IMR-90 (cell line): ENCODE measurements at regions not wholly inside any gene's neighbourhood (a gene's known extent, or its start where the extent isn't known, plus 50 kb on each side); places are given as distances from the start of the nearest gene placed in this dataset.

ENCODE experiments used
- ATAC-seq: fragments of 200-7000 bp; cut with Tn5 transposase; 2 replicates; pipeline ENCODE4 v1.9.1; 2020; ENCODE audit warnings: low read depth, mild to moderate bottlenecking, moderate library complexity
- BruUV-seq: library from RNA; stranded (reverse); fragments of 400-500 nt; replicated peaks from 2 replicates; lab custom pipeline; 2021; lab: Mats Ljungman, UMichigan
- CTCF ChIA-PET: fragments of 300-600 bp; formaldehyde crosslinking; extraction: SDS; loops from one replicate; lab custom pipeline; 2021; ENCODE audit warnings: antibody characterized with exemption; lab: Yijun Ruan, JAX
- POLR2A ChIA-PET: fragments of 300-600 bp; sonication (Branson Sonifier 250); formaldehyde crosslinking; loops from one replicate; lab custom pipeline; 2022; ENCODE audit warnings: antibody characterized with exemption; ENCODE audit not compliant: unreplicated experiment; lab: Charles Lee
- DNase-seq: peaks from one replicate; pipeline ENCODE4 v3.0.0; 2013
- H2AFZ ChIP-seq: replicated peaks from 2 replicates; pipeline ENCODE3; 2013; ENCODE audit warnings: low read length, mild to moderate bottlenecking; ENCODE audit not compliant: poor library complexity
- H2AK5ac ChIP-seq: 2 replicates; pipeline ENCODE4 v1.6.1; 2013; ENCODE audit warnings: low read depth, low read length, inconsistent platforms
- H2AK9ac ChIP-seq: replicated peaks from 2 replicates; pipeline ENCODE3; 2013; ENCODE audit warnings: mild to moderate bottlenecking, low read depth, low read length, moderate library complexity; ENCODE audit not compliant: poor library complexity
- H2BK120ac ChIP-seq: 2 replicates; pipeline ENCODE4 v1.6.1; 2013; ENCODE audit warnings: low read depth, low read length, inconsistent platforms
- H2BK15ac ChIP-seq: 3 replicates; pipeline ENCODE4 v1.6.1; 2013; ENCODE audit warnings: low read depth, low read length, inconsistent platforms
- H2BK20ac ChIP-seq: 2 replicates; pipeline ENCODE4 v1.6.1; 2013; ENCODE audit warnings: low read depth, mild to moderate bottlenecking, inconsistent platforms, low read length, moderate library complexity
- H2BK5ac ChIP-seq: 2 replicates; pipeline ENCODE4 v1.6.1; 2013; ENCODE audit warnings: mild to moderate bottlenecking, low read depth, low read length, inconsistent platforms; ENCODE audit not compliant: poor library complexity, severe bottlenecking
- H3K14ac ChIP-seq: replicated peaks from 2 replicates; pipeline ENCODE4 v1.6.1; 2013; ENCODE audit warnings: low read depth, low read length, inconsistent platforms
- H3K18ac ChIP-seq: 2 replicates; pipeline ENCODE4 v1.6.1; 2013; ENCODE audit warnings: low read depth, low read length, control low read depth
- H3K23ac ChIP-seq: 2 replicates; pipeline ENCODE4 v1.6.1; 2013; ENCODE audit warnings: low read depth, low read length, inconsistent platforms
- H3K27ac ChIP-seq: 2 replicates; pipeline ENCODE4 v1.5.1; 2013; ENCODE audit warnings: mild to moderate bottlenecking, control low read depth, low read length; ENCODE audit not compliant: insufficient read depth
- H3K27me3 ChIP-seq: 2 replicates; pipeline ENCODE4 v1.6.1; 2013; ENCODE audit warnings: low read length; ENCODE audit not compliant: control insufficient read depth, insufficient read depth
- H3K36me3 ChIP-seq: 2 replicates; pipeline ENCODE4 v1.6.1; 2013; ENCODE audit warnings: low read length, mixed read lengths; ENCODE audit not compliant: control insufficient read depth, insufficient read depth
- H3K4ac ChIP-seq: 2 replicates; pipeline ENCODE4 v1.6.1; 2013; ENCODE audit warnings: low read depth, low read length, inconsistent platforms
- H3K4me1 ChIP-seq: 2 replicates; pipeline ENCODE4 v1.6.1; 2013; ENCODE audit warnings: low read length, mixed read lengths; ENCODE audit not compliant: control insufficient read depth, insufficient read depth
- H3K4me2 ChIP-seq: 2 replicates; pipeline ENCODE4 v1.6.1; 2013; ENCODE audit warnings: low read depth, mild to moderate bottlenecking, control low read depth, low read length, moderate library complexity
- H3K4me3 ChIP-seq: 2 replicates; pipeline ENCODE4 v1.5.1; 2013; ENCODE audit warnings: low read depth, mild to moderate bottlenecking, control low read depth, low read length, moderate library complexity; ENCODE audit not compliant: insufficient read depth
- H3K56ac ChIP-seq: 2 replicates; pipeline ENCODE4 v1.6.1; 2013; ENCODE audit warnings: low read length, inconsistent platforms; ENCODE audit not compliant: insufficient read depth; ENCODE audit errors: extremely low read depth
- H3K79me1 ChIP-seq, 2 experiments: 2 replicates each; pipeline ENCODE4 v1.6.1; 2013; ENCODE audit warnings: low read length in 2 of 2, inconsistent platforms in 1 of 2, low read depth in 1 of 2
- H3K9ac ChIP-seq: 2 replicates; pipeline ENCODE4 v1.6.1; 2013; ENCODE audit warnings: low read depth, low read length, control low read depth
- H3K9me1 ChIP-seq: 2 replicates; pipeline ENCODE4 v1.6.1; 2013; ENCODE audit warnings: low read length, inconsistent platforms; ENCODE audit not compliant: insufficient read depth
- H3K9me3 ChIP-seq: 2 replicates; pipeline ENCODE4 v1.6.1; 2013; ENCODE audit warnings: low read length; ENCODE audit not compliant: control insufficient read depth, insufficient read depth
- H4K20me1 ChIP-seq: 2 replicates; pipeline ENCODE4 v1.6.1; 2013; ENCODE audit warnings: low read length, inconsistent platforms; ENCODE audit not compliant: insufficient read depth
- H4K5ac ChIP-seq: 2 replicates; pipeline ENCODE4 v1.6.1; 2013; ENCODE audit warnings: mild to moderate bottlenecking, low read depth, low read length, control low read depth
- H4K8ac ChIP-seq, 2 experiments: 2 replicates each; pipeline ENCODE4 v1.6.1; 2013; ENCODE audit warnings: low read depth in 2 of 2, low read length in 2 of 2, control low read depth in 1 of 2, inconsistent platforms in 1 of 2
- H4K91ac ChIP-seq: 2 replicates; pipeline ENCODE4 v1.6.1; 2013; ENCODE audit warnings: low read depth, low read length, inconsistent platforms; ENCODE audit not compliant: insufficient read depth
- BHLHE40 ChIP-seq: fragments of 150-350 bp; IDR thresholded peaks from 2 replicates; pipeline ENCODE4 v1.6.1; 2016; ENCODE audit warnings: mild to moderate bottlenecking, low read depth, low read length
- CEBPB ChIP-seq: IDR thresholded peaks from 2 replicates; pipeline ENCODE4 v1.6.1; 2012; ENCODE audit warnings: low read depth, low read length, improper control_type of control experiment
- CHD1 ChIP-seq: IDR thresholded peaks from 2 replicates; pipeline ENCODE4 v1.6.1; 2012; ENCODE audit warnings: low read depth, low read length, improper control_type of control experiment
- CTCF ChIP-seq: conservative IDR thresholded peaks from 2 replicates; pipeline ENCODE4 v1.5.1; 2012; ENCODE audit warnings: mild to moderate bottlenecking, low read depth, low read length, improper control_type of control experiment
- ELK1 ChIP-seq: fragments of 150-350 bp; IDR thresholded peaks from 2 replicates; pipeline ENCODE4 v1.6.1; 2016; ENCODE audit warnings: low read depth, mild to moderate bottlenecking, low read length, moderate library complexity, borderline replicate concordance
- FOS ChIP-seq: fragments of 150-350 bp; IDR thresholded peaks from 2 replicates; pipeline ENCODE4 v1.6.1; 2016; ENCODE audit warnings: low read depth, low read length
- MAFK ChIP-seq: IDR thresholded peaks from 2 replicates; pipeline ENCODE4 v1.6.1; 2012; ENCODE audit warnings: low read depth, low read length, improper control_type of control experiment
- MAZ ChIP-seq: IDR thresholded peaks from 2 replicates; pipeline ENCODE4 v1.6.1; 2012; ENCODE audit warnings: low read depth, mild to moderate bottlenecking, low read length, improper control_type of control experiment, moderate library complexity, borderline replicate concordance
- MXI1 ChIP-seq: IDR thresholded peaks from 2 replicates; pipeline ENCODE4 v1.6.1; 2012; ENCODE audit warnings: low read depth, mild to moderate bottlenecking, low read length, moderate library complexity, borderline replicate concordance
- NFE2L2 ChIP-seq: fragments of 150-350 bp; IDR thresholded peaks from 2 replicates; pipeline ENCODE4 v1.6.1; 2016; ENCODE audit warnings: low read depth, mild to moderate bottlenecking, low read length
- POLR2A ChIP-seq: IDR thresholded peaks from 2 replicates; pipeline ENCODE4 v1.6.1; 2012; ENCODE audit warnings: mild to moderate bottlenecking, low read depth, low read length
- RAD21 ChIP-seq: IDR thresholded peaks from 2 replicates; pipeline ENCODE4 v1.6.1; 2012; ENCODE audit warnings: low read length, improper control_type of control experiment
- RFX5 ChIP-seq: IDR thresholded peaks from 2 replicates; pipeline ENCODE4 v1.8.0; 2012; ENCODE audit warnings: low read depth, mild to moderate bottlenecking, low read length, moderate library complexity
- SMC3 ChIP-seq: fragments of 150-350 bp; IDR thresholded peaks from 2 replicates; pipeline ENCODE4 v1.6.1; 2016; ENCODE audit warnings: low read depth, mild to moderate bottlenecking, antibody characterized with exemption, low read length, moderate library complexity
- USF2 ChIP-seq: fragments of 150-350 bp; IDR thresholded peaks from 2 replicates; pipeline ENCODE4 v1.6.1; 2017; ENCODE audit warnings: mild to moderate bottlenecking, antibody characterized with exemption, low read length, low read depth
- dilution Hi-C: fragments of 300-500 bp; cut with HindIII; formaldehyde crosslinking; loops from one replicate; pipeline ENCODE4 v1.14.3; 2018; ENCODE audit warnings: low sequenced_read_pairs; ENCODE audit not compliant: unreplicated experiment
- in situ Hi-C: fragments of 300-500 bp; cut with MboI; formaldehyde crosslinking; loops from 3 replicates; pipeline ENCODE4 v1.14.3; 2019; ENCODE audit warnings: low sequenced_read_pairs, inconsistent platforms, mixed read lengths
- intact Hi-C: fragments of 100-400 bp; cut with micrococcal nuclease; formaldehyde crosslinking; loops from 2 replicates; pipeline ENCODE4 v1.10.0; 2022

GRCh38 chr3:124267406-124267805 is 275.5 kb upstream of the ROPN1 start:
- H4K5ac ChIP-seq: no peak overlapping the region
- H2AK9ac ChIP-seq: no peak overlapping the region
- peaks cover 7% of the 10 kb centered on the region for H3K4me1 ChIP-seq
- no peak overlapping the region for H3K56ac ChIP-seq
- H3K9me3 ChIP-seq: no peaks in the 10 kb centered on the region
- no peaks in the 10 kb centered on the region for H3K9me1 ChIP-seq
- H3K23ac ChIP-seq: no peak overlapping the region
- peaks cover 2% of the 10 kb centered on the region; the same call in 1 of the 2 replicates for H3K27me3 ChIP-seq
- H3K36me3 ChIP-seq: no peaks in the 10 kb centered on the region; the same call in 1 of the 2 replicates
- no peak overlapping the region for H3K9ac ChIP-seq
- BruUV-seq: no TSS peak
- in situ Hi-C loops (no loop called here), dilution Hi-C loops (no loop called here), intact Hi-C loops (no loop called here)
- H3K18ac ChIP-seq: no peak overlapping the region
- no peak overlapping the region for H3K14ac ChIP-seq
- no peak for TF ChIP-seq ELK1
- no peak for TF ChIP-seq MXI1
- no peak for TF ChIP-seq POLR2A
- no peak for TF ChIP-seq CEBPB
- no peak for TF ChIP-seq SMC3
- TF ChIP-seq CHD1: no peak
- TF ChIP-seq BHLHE40: no peak
- TF ChIP-seq MAFK: no peak
- no peak for TF ChIP-seq RAD21
- TF ChIP-seq USF2: no peak
- no peak for TF ChIP-seq MAZ
- no peak for TF ChIP-seq NFE2L2
- TF ChIP-seq FOS: no peak
- no peak for TF ChIP-seq CTCF
- no peak for TF ChIP-seq RFX5
- no peaks in the 10 kb centered on the region for H3K79me1 ChIP-seq
- H2BK20ac ChIP-seq: no peak overlapping the region
- H3K4ac ChIP-seq: no peak overlapping the region
- no peak overlapping the region for H2BK15ac ChIP-seq
- H3K4me3 ChIP-seq: no peak overlapping the region
- H4K91ac ChIP-seq: no peak overlapping the region
- H3K27ac ChIP-seq: no peak overlapping the region
- H2BK120ac ChIP-seq: no peak overlapping the region
- H3K4me2 ChIP-seq: no peak overlapping the region
- ATAC-seq (no peak), DNase-seq (no peak)
- H2BK5ac ChIP-seq: no peak overlapping the region
- H4K8ac ChIP-seq: no peak overlapping the region
- POLR2A ChIA-PET: no interaction called here
- CTCF ChIA-PET: no interaction called here
- H2AFZ ChIP-seq: no peak overlapping the region
- H2AK5ac ChIP-seq: no peak overlapping the region
- H4K20me1 ChIP-seq: no peaks in the 10 kb centered on the region
